GM23248 (cell line): ENCODE measurements at regions not wholly inside any gene's neighbourhood (a gene's known extent, or its start where the extent isn't known, plus 50 kb on each side); places are given as distances from the start of the nearest gene placed in this dataset. TPM values are rescaled to one million over a fixed set of nuclear protein-coding genes. Genes with fewer than 3 reads are reported as not detected.

ENCODE experiments used
- DNase-seq: peaks from one replicate; pipeline ENCODE4 v3.0.0-alpha.2; 2015
- H2AFZ ChIP-seq: fragments of 200-600 bp; sonication (generic); 2 replicates; pipeline ENCODE4 v1.6.1; 2016; ENCODE audit warnings: antibody characterized with exemption
- H3F3A ChIP-seq: fragments of 200-600 bp; sonication (generic); 2 replicates; pipeline ENCODE4 v1.6.1; 2016; ENCODE audit warnings: mild to moderate bottlenecking, antibody characterized with exemption, mixed run types; ENCODE audit not compliant: insufficient read depth
- H3K27ac ChIP-seq: fragments of 200-600 bp; sonication (generic); 2 replicates; pipeline ENCODE4 v1.5.1; 2016; ENCODE audit warnings: mild to moderate bottlenecking
- H3K27me3 ChIP-seq: fragments of 200-600 bp; sonication (generic); replicated peaks from 2 replicates; pipeline ENCODE4 v1.6.1; 2016; ENCODE audit warnings: mild to moderate bottlenecking; ENCODE audit not compliant: insufficient read depth
- H3K36me3 ChIP-seq: fragments of 200-600 bp; sonication (generic); 2 replicates; pipeline ENCODE4 v1.6.1; 2016; ENCODE audit warnings: low read depth, mild to moderate bottlenecking
- H3K4me1 ChIP-seq: fragments of 200-600 bp; sonication (generic); 2 replicates; pipeline ENCODE4 v1.6.1; 2016; ENCODE audit warnings: mild to moderate bottlenecking; ENCODE audit not compliant: insufficient read depth
- H3K4me2 ChIP-seq: fragments of 200-600 bp; sonication (generic); one replicate; pipeline ENCODE4 v1.6.1; 2016; ENCODE audit warnings: mild to moderate bottlenecking; ENCODE audit not compliant: unreplicated experiment
- H3K4me3 ChIP-seq: fragments of 200-600 bp; sonication (generic); 2 replicates; pipeline ENCODE4 v1.5.1; 2016; ENCODE audit warnings: mild to moderate bottlenecking
- H3K79me2 ChIP-seq: fragments of 200-600 bp; sonication (generic); 2 replicates; pipeline ENCODE4 v1.6.1; 2016; ENCODE audit warnings: mild to moderate bottlenecking; ENCODE audit not compliant: insufficient read depth
- H3K9ac ChIP-seq: fragments of 200-600 bp; sonication (generic); 2 replicates; pipeline ENCODE4 v1.6.1; 2016; ENCODE audit warnings: mild to moderate bottlenecking
- H3K9me2 ChIP-seq: fragments of 200-600 bp; sonication (generic); 2 replicates; pipeline ENCODE4 v1.6.1; 2016; ENCODE audit warnings: mixed run types, mild to moderate bottlenecking, moderate library complexity; ENCODE audit not compliant: insufficient read depth
- H3K9me3 ChIP-seq: fragments of 200-600 bp; sonication (generic); one replicate; pipeline ENCODE4 v1.6.1; 2017; ENCODE audit warnings: low read depth
- H4K20me1 ChIP-seq: fragments of 200-600 bp; sonication (generic); 2 replicates; pipeline ENCODE4 v1.6.0; 2016; ENCODE audit not compliant: insufficient read depth
- EZH2 ChIP-seq: fragments of 200-600 bp; sonication (generic); IDR thresholded peaks from 2 replicates; pipeline ENCODE4 v1.6.1; 2018; ENCODE audit warnings: antibody characterized with exemption, mild to moderate bottlenecking; ENCODE audit not compliant: insufficient read depth, poor library complexity, severe bottlenecking
- EZH2phosphoT487 ChIP-seq: fragments of 200-600 bp; sonication (generic); IDR thresholded peaks from 2 replicates; pipeline ENCODE4 v1.6.1; 2018; ENCODE audit warnings: antibody characterized with exemption, moderate library complexity, mild to moderate bottlenecking, low read depth; ENCODE audit not compliant: insufficient read depth
- WGBS, 2 experiments: methylation state at CpG; one replicate each; pipeline ENCODE4 v1.1.6; 2015 to 2017; ENCODE audit warnings: low lambda C conversion rate in 2 of 2, low coverage in 1 of 2; ENCODE audit errors: missing lambda C conversion rate in 2 of 2; 5-methylcytosine and 5-hydroxymethylcytosine counted together
- in situ Hi-C: fragments of 300-500 bp; cut with MboI; formaldehyde crosslinking; loops from 2 replicates; pipeline ENCODE4 v1.15.0; 2020
- small RNA-seq: library from RNA; depleted of rRNA; stranded (forward); fragments of <200 nt; gene quantifications from one replicate; pipeline ENCODE3, GENCODE V24; 2014; ENCODE audit warnings: low read depth, low replicate concordance

DNA sequence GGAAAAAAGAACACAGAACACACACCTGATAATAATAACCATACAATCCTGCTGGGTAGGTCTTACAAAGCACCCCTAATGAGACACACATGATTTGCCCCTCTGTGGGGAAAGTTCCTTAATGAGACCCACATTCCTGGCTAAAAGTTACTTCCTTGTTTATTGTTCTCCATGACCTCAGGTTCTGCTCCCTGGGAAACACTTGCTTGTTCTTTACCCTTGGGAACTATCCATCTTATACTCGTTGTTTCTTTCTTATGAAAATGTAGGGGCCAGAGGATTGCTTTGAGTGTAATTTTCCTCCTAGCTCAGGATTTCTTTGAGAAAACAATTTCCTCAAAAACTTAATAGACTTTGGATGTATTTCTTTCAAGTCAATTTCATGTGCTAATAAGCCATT, 52.1 kb upstream of the PCDH10 start:
- no peak overlapping the region for H3K27ac ChIP-seq
- no peaks in the 10 kb centered on the region; the same call in 1 of the 2 replicates for H3K9me2 ChIP-seq
- no peaks in the 10 kb centered on the region for H3F3A ChIP-seq
- H3K4me2 ChIP-seq: no peak overlapping the region
- H3K4me1 ChIP-seq: no peaks in the 10 kb centered on the region
- 0% methylated on average over 1 of the region's 1 CpG for WGBS, 2 experiments
- no peak for DNase-seq
- no peaks in the 10 kb centered on the region for H3K9me3 ChIP-seq
- no peaks in the 10 kb centered on the region for H4K20me1 ChIP-seq
- no peak for TF ChIP-seq EZH2phosphoT487
- no peak for TF ChIP-seq EZH2
- H3K4me3 ChIP-seq: no peak overlapping the region
- no peaks in the 10 kb centered on the region for H3K36me3 ChIP-seq
- no peak overlapping the region for H3K9ac ChIP-seq
- H2AFZ ChIP-seq: no peak overlapping the region
- no peaks in the 10 kb centered on the region for H3K79me2 ChIP-seq
- no peaks in the 10 kb centered on the region for H3K27me3 ChIP-seq
- in situ Hi-C loops: no loop called here

Small RNA genes lying in the stretch of these regions (small RNA-seq; reads per million reads assigned to genes)
- not detected for gene AC096711.1
